Ascending aorta (tissue), 2 donors: ENCODE measurements at regions not wholly inside any gene's neighbourhood (a gene's known extent, or its start where the extent isn't known, plus 50 kb on each side); places are given as distances from the start of the nearest gene placed in this dataset.

Source experiments
- DNase-seq, 2 donors: peaks; one replicate each; pipeline ENCODE4 v3.0.0-alpha.2; 2019; ENCODE audit warnings: low spot score in 2 of 2
- H3K27ac ChIP-seq, 2 donors: fragments of 200-600 bp; sonication (generic); one replicate each; pipeline ENCODE4 v1.5.1; 2016 to 2017; ENCODE audit warnings: mild to moderate bottlenecking in 1 of 2
- H3K27me3 ChIP-seq: fragments of 200-600 bp; sonication (generic); one replicate; pipeline ENCODE4 v1.5.1; 2017
- H3K36me3 ChIP-seq, 2 donors: fragments of 200-600 bp; sonication (generic); one replicate each; pipeline ENCODE4 v1.5.1; 2016
- H3K4me1 ChIP-seq, 2 donors: fragments of 200-600 bp; sonication (generic); one replicate each; pipeline ENCODE4 v1.5.1; 2016 to 2017; ENCODE audit warnings: mild to moderate bottlenecking in 1 of 2
- H3K4me3 ChIP-seq, 2 donors: fragments of 200-600 bp; sonication (generic); one replicate each; pipeline ENCODE4 v1.5.1; 2016 to 2017; ENCODE audit warnings: mild to moderate bottlenecking in 1 of 2
- H3K9me3 ChIP-seq, 2 donors: fragments of 200-600 bp; sonication (generic); one replicate each; pipeline ENCODE4 v1.5.1; 2016
- intact Hi-C: fragments of 100-400 bp; cut with DNase I; formaldehyde crosslinking; loops from one replicate; pipeline ENCODE4 v1.15.1; 2023
- TF ChIP-seq, protein P1 (sequence below), 3 experiments: fragments of 200-600 bp in 2 of 3; fragments of 450-650 bp in 1 of 3; sonication (generic) in 2 of 3; IDR thresholded peaks; one replicate each; pipeline ENCODE4 v1.5.1; 2016 to 2019; ENCODE audit warnings: antibody characterized with exemption in 3 of 3, mild to moderate bottlenecking in 1 of 3, moderate library complexity in 1 of 3

DNA sequence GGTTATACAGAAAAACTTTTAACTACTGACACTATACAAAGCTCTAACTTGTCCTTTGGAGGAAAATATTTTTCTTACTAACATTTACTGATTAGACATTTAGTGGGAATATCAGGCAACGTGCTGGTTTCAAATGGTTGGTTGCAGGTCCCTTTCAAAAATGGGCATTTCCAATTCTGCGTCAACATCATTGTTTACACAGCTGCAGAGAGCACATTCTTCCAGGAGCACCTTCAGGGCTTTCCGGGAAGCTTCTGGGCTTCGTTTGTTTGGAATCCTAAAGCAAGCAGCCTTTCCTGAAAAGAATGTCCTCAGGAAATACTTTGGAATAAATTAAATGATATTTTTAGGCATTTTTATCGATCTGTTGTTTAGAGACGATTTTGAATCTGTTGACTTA lies 289.7 kb downstream of the TRIML1 start:
- Histone ChIP-seq H3K27ac (no peak overlapping the region), H3K9me3 (no peaks in the 10 kb centered on the region), H3K27me3 (no peaks in the 10 kb centered on the region), H3K4me1 (no peaks in the 10 kb centered on the region), H3K36me3 (no peaks in the 10 kb centered on the region), H3K4me3 (no peak overlapping the region)
- TF ChIP-seq, protein P1, sequence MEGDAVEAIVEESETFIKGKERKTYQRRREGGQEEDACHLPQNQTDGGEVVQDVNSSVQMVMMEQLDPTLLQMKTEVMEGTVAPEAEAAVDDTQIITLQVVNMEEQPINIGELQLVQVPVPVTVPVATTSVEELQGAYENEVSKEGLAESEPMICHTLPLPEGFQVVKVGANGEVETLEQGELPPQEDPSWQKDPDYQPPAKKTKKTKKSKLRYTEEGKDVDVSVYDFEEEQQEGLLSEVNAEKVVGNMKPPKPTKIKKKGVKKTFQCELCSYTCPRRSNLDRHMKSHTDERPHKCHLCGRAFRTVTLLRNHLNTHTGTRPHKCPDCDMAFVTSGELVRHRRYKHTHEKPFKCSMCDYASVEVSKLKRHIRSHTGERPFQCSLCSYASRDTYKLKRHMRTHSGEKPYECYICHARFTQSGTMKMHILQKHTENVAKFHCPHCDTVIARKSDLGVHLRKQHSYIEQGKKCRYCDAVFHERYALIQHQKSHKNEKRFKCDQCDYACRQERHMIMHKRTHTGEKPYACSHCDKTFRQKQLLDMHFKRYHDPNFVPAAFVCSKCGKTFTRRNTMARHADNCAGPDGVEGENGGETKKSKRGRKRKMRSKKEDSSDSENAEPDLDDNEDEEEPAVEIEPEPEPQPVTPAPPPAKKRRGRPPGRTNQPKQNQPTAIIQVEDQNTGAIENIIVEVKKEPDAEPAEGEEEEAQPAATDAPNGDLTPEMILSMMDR (IDR thresholded peaks at IDR 0.05): no peak
- no peak for DNase-seq
- intact Hi-C loops: no loop called here

DNA sequence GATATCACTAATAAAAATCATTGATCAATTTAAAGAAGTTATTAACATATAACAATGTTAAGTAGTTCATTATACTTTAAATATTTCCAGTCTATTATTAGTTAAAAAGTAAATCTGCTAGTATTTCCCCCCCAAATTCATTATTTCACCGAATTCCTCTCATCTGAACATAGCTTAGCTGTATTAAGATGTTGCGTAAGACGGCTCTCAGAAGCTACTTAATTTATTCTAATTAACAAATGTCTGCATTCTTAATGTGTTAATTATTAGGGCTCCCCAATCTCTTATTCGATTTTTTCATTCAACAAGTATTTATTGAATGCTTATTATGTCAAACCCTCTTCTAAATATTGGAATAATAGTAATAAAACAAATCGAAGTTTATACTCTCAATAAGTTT lies 290.7 kb downstream of the TRIML1 start:
- intact Hi-C loops: no loop called here
- Histone ChIP-seq H3K4me1 (no peaks in the 10 kb centered on the region), H3K27ac (no peak overlapping the region), H3K9me3 (no peaks in the 10 kb centered on the region), H3K4me3 (no peak overlapping the region), H3K36me3 (no peaks in the 10 kb centered on the region), H3K27me3 (no peaks in the 10 kb centered on the region)
- TF ChIP-seq, protein P1 (IDR thresholded peaks at IDR 0.05): no peak
- DNase-seq: no peak

DNA sequence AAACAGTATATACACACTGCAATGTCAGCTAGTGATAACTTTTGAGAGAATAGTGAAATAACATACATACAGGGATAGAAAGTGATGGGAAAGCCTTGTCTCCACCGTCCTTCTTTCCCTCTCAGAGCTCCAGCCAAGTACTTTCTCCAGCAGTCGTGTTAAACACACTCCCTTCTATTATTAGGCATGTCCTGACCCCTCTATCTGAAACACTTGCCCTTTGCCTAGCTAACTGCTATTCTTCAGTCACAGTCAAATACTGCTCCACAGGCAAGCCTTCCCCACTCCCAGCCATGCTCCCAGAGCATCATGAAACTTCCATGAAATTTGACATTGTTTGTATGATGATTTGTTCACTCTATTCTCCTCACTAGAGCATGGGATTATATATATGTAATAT lies 291.1 kb downstream of the TRIML1 start:
- H3K4me1 ChIP-seq: no peaks in the 10 kb centered on the region
- no peaks in the 10 kb centered on the region for H3K36me3 ChIP-seq
- H3K9me3 ChIP-seq: no peaks in the 10 kb centered on the region
- no peaks in the 10 kb centered on the region for H3K27me3 ChIP-seq
- no peak for DNase-seq
- intact Hi-C loops: no loop called here
- H3K4me3 ChIP-seq: no peak overlapping the region
- no peak overlapping the region for H3K27ac ChIP-seq
- TF ChIP-seq, protein P1 (IDR thresholded peaks at IDR 0.05): no peak

DNA sequence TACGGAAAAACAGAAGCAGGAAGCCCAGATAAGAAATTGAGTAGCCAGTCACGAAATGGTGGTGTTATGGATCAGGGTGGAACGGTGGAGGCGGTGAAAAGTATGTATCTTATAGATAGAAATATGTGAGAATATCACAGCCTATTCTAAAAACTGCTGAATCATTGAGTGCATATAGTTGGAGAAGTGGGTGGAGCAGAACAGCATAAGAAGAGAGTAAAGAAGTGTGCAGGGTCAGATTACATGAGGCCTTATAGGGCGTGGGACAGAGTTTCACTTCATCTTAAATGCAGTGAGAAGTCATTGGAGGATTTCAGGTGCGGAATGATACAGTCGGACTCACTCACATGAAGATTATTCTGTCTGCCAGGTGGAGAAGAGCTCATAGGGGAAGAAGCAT lies 293.1 kb downstream of the TRIML1 start:
- Histone ChIP-seq H3K27me3 (no peaks in the 10 kb centered on the region), H3K9me3 (no peaks in the 10 kb centered on the region), H3K36me3 (no peaks in the 10 kb centered on the region), H3K27ac (no peak overlapping the region), H3K4me3 (no peak overlapping the region), H3K4me1 (no peaks in the 10 kb centered on the region)
- no peak for DNase-seq
- intact Hi-C loops: no loop called here
- TF ChIP-seq, protein P1 (IDR thresholded peaks at IDR 0.05): no peak

DNA sequence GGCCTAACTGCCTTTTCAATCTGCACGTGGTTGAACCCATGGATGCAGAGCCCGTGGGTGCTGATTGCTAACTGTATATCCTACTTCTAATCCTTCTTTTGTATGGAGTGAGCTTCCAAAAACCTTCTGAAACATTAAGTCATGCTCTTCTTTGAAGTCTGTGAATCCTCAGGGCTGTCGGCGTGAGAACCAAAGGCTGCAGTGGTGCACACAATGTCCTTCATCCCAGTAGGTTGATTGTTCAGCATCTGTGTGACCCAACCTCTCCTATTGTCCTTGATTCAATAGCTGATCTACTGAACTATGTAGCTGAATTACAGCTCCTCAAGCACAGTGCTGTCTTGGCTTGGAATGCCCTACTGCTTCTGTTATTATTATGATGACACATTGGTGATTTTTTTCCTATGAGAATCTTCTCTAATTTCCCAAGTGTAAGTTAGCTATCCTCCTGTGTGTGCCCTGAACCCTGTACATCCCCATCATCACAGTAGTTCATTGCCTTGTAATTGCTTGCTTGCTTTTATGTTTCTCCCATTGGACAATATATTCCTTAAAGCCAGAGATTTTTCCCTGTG lies 294.6 kb downstream of the TRIML1 start:
- intact Hi-C loops: no loop called here
- Histone ChIP-seq H3K36me3 (no peaks in the 10 kb centered on the region), H3K4me1 (no peaks in the 10 kb centered on the region), H3K4me3 (no peak overlapping the region), H3K27ac (no peak overlapping the region), H3K9me3 (no peaks in the 10 kb centered on the region), H3K27me3 (no peaks in the 10 kb centered on the region)
- TF ChIP-seq, protein P1 (IDR thresholded peaks at IDR 0.05): no peak
- no peak for DNase-seq

DNA sequence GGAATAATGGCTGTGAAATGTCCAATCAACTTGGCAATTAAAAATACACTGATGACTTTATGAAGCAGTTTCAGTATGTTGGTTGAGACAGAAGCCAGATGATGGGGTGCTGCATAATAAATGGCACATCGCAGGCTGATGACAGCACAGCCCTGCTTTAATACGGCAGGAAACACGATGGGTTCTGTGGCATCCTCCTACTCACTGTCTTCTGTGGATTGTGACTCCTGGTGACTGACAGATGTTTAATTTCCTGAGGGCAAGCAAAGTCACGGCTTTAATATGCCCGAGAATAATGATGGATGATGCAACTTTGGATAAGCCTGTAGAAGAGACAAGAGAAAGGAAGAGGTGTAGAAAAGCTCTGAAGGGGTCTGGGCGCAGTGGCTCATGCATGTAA lies 295.4 kb downstream of the TRIML1 start:
- Histone ChIP-seq H3K27me3 (no peaks in the 10 kb centered on the region), H3K36me3 (no peaks in the 10 kb centered on the region), H3K4me1 (no peaks in the 10 kb centered on the region), H3K27ac (no peak overlapping the region), H3K9me3 (no peaks in the 10 kb centered on the region), H3K4me3 (no peak overlapping the region)
- DNase-seq: no peak
- TF ChIP-seq, protein P1 (IDR thresholded peaks at IDR 0.05): no peak
- intact Hi-C loops: no loop called here
